Thymus (tissue), 11 donors: ENCODE measurements at regions not wholly inside any gene's neighbourhood (a gene's known extent, or its start where the extent isn't known, plus 50 kb on each side); places are given as distances from the start of the nearest gene placed in this dataset.

Experiments used
- DNase-seq, 9 donors: peaks; one replicate each; pipeline ENCODE4 v3.0.0-alpha.2; 2013; ENCODE audit warnings: low spot score in 9 of 9, low read depth in 6 of 9, missing footprints in 1 of 9
- H3K27ac ChIP-seq, 2 donors: one replicate each; pipeline ENCODE4 v1.5.1; 2013; ENCODE audit warnings: control low read depth in 1 of 2, low read depth in 1 of 2, low read length in 1 of 2, mild to moderate bottlenecking in 1 of 2, moderate library complexity in 1 of 2
- H3K27me3 ChIP-seq, 2 donors: one replicate each; pipeline ENCODE4 v1.5.1; 2013; ENCODE audit warnings: low read length in 1 of 2; ENCODE audit not compliant: control insufficient read depth in 2 of 2, insufficient read depth in 1 of 2
- H3K36me3 ChIP-seq, 2 donors: one replicate each; pipeline ENCODE4 v1.5.1; 2013; ENCODE audit warnings: low read length in 1 of 2, mild to moderate bottlenecking in 1 of 2, moderate library complexity in 1 of 2; ENCODE audit not compliant: control insufficient read depth in 2 of 2, insufficient read depth in 2 of 2
- H3K4me1 ChIP-seq, 2 donors: one replicate each; pipeline ENCODE4 v1.5.1; 2013; ENCODE audit warnings: low read length in 2 of 2; ENCODE audit not compliant: control insufficient read depth in 2 of 2, insufficient read depth in 2 of 2
- H3K4me3 ChIP-seq, 2 donors: one replicate each; pipeline ENCODE4 v1.5.1; 2013; ENCODE audit warnings: low read length in 2 of 2, control low read depth in 1 of 2, mild to moderate bottlenecking in 1 of 2
- H3K9me3 ChIP-seq, 2 donors: one replicate each; pipeline ENCODE4 v1.5.1; 2013; ENCODE audit warnings: low read length in 1 of 2, mild to moderate bottlenecking in 1 of 2; ENCODE audit not compliant: control insufficient read depth in 2 of 2, insufficient read depth in 1 of 2
- WGBS: extraction: QIAGEN DNeasy Blood & Tissue Kit; methylation state at CpG from one replicate; pipeline ENCODE4 v1.1.7; 2013; 5-methylcytosine and 5-hydroxymethylcytosine counted together
- donor health status: healthy.

DNA sequence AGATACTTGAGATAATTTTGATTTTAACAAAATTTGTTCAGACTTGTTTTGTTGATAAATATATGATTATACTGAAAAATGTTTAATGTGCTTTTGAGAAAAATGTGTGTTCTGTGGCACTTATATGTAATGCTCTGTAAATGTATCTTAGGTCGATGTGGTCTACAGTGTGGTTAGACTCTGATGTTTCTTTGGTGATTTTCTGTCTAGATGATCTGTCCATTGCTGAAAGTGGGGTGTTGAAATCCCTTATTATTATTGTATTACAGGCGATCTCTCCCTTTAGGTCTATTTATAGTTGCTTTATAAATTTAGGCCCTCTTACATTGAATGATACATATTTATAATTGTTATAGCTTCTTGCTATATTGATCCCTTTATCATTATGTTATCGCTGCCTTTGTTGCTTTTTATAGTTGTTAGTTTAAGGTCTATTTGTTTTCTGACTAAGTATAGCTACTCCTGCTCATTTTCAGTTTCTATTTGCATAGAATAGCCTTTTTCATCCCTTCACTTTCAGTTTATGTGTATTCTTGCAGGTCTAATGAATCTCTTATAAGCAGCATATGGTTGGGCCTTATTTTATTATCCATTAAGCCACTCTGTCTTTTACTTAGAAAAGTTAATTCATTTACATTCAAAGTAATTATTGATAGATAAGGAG lies 124.3 kb downstream of the MRPS30 start:
- H3K27ac ChIP-seq = no peak overlapping the region
- H3K4me3 ChIP-seq = no peak overlapping the region
- no peaks in the 10 kb centered on the region for H3K9me3 ChIP-seq
- no peak for DNase-seq
- H3K27me3 ChIP-seq = no peaks in the 10 kb centered on the region
- H3K4me1 ChIP-seq = no peaks in the 10 kb centered on the region
- H3K36me3 ChIP-seq = no peaks in the 10 kb centered on the region
- WGBS = 92% methylated on average over 3 of the region's 3 CpGs

DNA sequence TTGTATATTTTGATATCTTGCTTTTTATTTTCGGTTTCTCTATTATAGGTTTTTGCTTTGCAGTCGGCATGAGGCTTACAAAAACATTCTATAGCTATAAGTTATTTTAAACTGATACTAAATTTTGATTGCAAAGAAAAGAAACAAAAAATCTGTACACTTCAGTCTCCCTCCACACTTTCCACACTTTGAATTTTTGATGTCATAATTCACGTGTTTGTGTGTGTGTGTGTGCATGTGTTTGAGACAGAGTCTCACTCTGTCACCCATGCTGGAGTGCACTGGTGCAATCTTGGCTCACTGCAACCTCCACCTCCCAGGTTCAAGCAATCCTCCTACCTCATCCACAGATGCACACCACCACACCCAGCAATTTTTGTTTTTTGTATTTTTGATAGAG lies 124.9 kb downstream of the MRPS30 start:
- Histone ChIP-seq H3K27ac (no peak overlapping the region), H3K27me3 (no peaks in the 10 kb centered on the region), H3K9me3 (no peaks in the 10 kb centered on the region), H3K4me1 (no peaks in the 10 kb centered on the region), H3K36me3 (no peaks in the 10 kb centered on the region), H3K4me3 (no peak overlapping the region)
- 88% methylated on average over 3 of the region's 3 CpGs for WGBS
- DNase-seq = no peak

DNA sequence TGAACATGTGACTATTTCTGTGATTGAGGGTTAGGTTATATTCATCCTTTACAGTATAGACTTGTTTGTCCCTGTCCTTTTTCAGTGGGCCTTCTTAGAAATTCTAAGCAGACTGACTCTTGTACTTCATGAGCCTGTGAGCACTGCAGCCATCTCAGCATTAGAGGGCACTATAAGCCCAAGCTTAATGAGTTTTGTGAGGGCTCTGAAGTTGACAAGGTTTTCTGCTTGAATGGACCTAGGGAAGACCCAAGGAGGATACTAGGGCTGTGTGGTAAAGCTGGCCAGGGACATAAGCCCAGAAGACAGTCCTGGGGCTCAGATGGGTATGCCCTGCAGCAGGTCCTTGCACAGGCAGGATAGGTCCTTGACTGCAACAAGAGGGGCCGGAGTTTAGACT lies 126.5 kb downstream of the MRPS30 start:
- no peaks in the 10 kb centered on the region for H3K9me3 ChIP-seq
- H3K4me1 ChIP-seq = no peaks in the 10 kb centered on the region
- WGBS = 94% methylated on average over 1 of the region's 1 CpG
- DNase-seq = no peak
- no peaks in the 10 kb centered on the region for H3K27me3 ChIP-seq
- no peak overlapping the region for H3K4me3 ChIP-seq
- H3K27ac ChIP-seq = no peak overlapping the region
- no peaks in the 10 kb centered on the region for H3K36me3 ChIP-seq

DNA sequence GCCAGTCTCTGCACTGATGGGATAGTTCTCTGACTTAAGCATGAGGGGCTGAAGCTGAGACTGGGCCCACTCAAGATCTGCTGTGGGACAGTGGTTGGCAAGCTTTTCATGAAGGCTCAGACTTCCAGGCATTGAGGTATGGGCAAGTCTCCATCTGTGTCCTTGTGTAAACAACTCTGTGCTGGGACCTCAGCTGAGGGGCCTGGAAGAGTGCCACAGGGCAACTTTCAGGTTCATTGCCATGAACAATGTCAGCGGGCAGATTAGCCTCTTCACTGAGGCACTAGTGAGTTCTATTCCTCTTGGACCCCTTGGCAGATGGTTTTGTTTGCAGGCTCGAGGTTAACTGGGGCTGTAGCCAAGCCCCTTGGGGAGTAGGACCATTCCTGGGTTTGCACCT lies 127.1 kb downstream of the MRPS30 start:
- WGBS = 76% methylated on average over 2 of the region's 2 CpGs
- Histone ChIP-seq H3K27ac (no peak overlapping the region), H3K36me3 (no peaks in the 10 kb centered on the region), H3K27me3 (no peaks in the 10 kb centered on the region), H3K4me3 (no peak overlapping the region), H3K9me3 (no peaks in the 10 kb centered on the region), H3K4me1 (no peaks in the 10 kb centered on the region)
- no peak for DNase-seq

DNA sequence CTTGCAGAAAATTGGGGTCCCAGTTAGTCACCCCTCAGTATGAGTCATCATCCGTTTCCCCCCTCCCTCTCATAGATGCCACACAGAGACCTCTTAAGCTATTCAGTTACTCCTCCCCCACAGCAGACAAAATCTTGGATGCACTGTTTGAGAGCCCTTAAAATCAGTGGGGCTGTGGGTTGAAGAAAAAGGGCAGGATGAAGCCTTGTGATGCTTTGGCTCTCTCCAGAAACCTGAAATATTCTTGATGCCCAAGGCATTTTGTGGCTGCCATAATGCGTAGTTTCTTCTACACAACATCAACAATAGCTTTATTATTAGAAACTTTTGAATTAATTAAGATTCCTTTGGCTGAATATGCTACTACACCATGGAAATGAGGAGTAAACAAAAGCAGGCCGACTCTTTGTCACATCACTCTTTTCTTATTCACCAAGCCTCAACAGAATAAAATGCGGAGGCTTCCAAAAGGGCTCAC lies 133.8 kb downstream of the MRPS30 start:
- Histone ChIP-seq H3K4me3 (no peak overlapping the region), H3K9me3 (no peaks in the 10 kb centered on the region), H3K36me3 (no peaks in the 10 kb centered on the region), H3K27ac (no peak overlapping the region), H3K4me1 (no peaks in the 10 kb centered on the region), H3K27me3 (no peaks in the 10 kb centered on the region)
- 59% methylated on average over 4 of the region's 4 CpGs for WGBS
- no peak for DNase-seq

DNA sequence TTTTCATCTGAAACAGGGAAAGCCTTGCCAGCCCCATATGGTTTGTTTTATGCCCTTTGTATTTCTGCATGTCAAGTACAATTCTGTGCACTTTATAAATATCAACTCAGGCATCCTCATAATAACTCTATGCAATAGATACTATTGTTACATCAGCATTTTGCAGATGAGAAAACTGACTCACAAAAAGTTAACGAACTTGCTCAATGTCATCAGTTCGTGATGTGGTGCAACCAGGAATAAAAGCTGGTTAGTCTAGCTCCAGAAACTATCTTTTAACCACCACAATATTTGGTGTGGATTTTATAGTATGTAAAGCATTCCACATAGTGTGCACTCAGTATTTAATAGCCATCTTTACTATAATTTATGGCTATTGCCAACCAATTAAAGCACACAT lies 134.9 kb downstream of the MRPS30 start:
- H3K27me3 ChIP-seq = no peaks in the 10 kb centered on the region
- no peaks in the 10 kb centered on the region for H3K36me3 ChIP-seq
- H3K4me3 ChIP-seq = no peak overlapping the region
- H3K27ac ChIP-seq = no peak overlapping the region
- no peak for DNase-seq
- no peaks in the 10 kb centered on the region for H3K9me3 ChIP-seq
- no peaks in the 10 kb centered on the region for H3K4me1 ChIP-seq
- WGBS = 93% methylated on average over 2 of the region's 2 CpGs

DNA sequence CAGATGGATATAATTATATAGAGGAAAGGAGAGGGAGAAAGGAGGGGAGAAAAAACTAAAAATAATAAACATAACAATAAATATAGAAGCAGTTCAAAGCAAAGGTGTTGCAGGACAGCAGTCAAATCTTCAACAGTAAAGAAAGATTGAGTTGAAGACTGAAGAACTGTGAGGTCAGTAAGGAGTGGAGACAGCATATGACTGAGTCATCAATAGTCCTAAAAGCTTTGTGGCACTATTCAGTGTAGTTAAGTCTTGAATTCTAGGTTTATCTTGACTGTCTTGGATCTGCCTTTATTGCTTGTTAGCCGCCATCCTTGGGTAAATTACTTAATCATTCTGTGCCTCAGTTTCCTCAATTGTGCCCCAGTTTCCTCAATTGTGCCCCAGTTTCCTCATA lies 137.0 kb downstream of the MRPS30 start:
- DNase-seq = no peak
- 90% methylated on average over 1 of the region's 1 CpG for WGBS
- no peaks in the 10 kb centered on the region for H3K27me3 ChIP-seq
- H3K9me3 ChIP-seq = no peaks in the 10 kb centered on the region
- H3K4me3 ChIP-seq = no peak overlapping the region
- no peaks in the 10 kb centered on the region for H3K4me1 ChIP-seq
- no peaks in the 10 kb centered on the region for H3K36me3 ChIP-seq
- H3K27ac ChIP-seq = no peak overlapping the region

DNA sequence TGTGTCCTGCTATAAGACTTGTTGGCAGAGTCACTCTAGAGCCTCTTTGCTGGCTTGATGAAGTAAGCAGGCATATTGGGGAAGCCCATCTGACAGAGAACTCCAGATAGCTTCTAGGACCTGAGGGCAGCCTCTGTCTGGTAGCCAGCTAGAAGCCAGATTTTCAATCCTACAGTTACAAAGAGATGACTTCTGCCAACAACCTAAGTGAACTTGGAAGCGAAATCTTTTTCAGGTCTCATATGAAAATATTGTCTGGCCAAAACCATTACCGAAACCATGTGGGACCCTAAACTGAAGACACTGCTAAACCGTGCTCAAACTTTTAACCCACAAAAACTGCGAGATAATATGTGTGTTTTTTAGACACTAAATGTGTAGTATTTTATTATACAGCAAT lies 140.9 kb downstream of the MRPS30 start:
- Histone ChIP-seq H3K4me1 (no peaks in the 10 kb centered on the region), H3K4me3 (no peak overlapping the region), H3K9me3 (no peaks in the 10 kb centered on the region), H3K36me3 (no peaks in the 10 kb centered on the region), H3K27me3 (no peaks in the 10 kb centered on the region), H3K27ac (no peak overlapping the region)
- DNase-seq = no peak
- 96% methylated on average over 4 of the region's 4 CpGs for WGBS

DNA sequence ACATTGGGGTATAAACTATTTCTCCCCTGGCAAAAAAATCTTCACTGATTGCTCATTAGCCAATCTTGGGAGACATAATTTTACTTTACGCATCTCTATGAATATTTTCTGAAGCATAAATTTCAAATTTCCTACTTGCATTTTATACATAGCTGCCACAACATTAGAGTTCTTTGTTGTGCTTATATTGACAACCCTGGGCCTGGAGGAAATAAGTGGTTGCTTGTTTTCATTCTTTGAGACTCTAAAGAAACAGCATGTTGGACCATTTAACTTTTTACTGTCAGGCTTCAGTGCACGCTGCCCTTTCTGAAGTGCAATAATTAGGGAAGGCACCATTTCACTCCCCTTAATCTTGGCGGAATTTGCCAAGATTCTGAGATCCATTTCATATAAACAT lies 142.6 kb downstream of the MRPS30 start:
- Histone ChIP-seq H3K36me3 (no peaks in the 10 kb centered on the region), H3K4me1 (no peaks in the 10 kb centered on the region), H3K27ac (no peak overlapping the region), H3K4me3 (no peak overlapping the region), H3K27me3 (no peaks in the 10 kb centered on the region), H3K9me3 (no peaks in the 10 kb centered on the region)
- no peak for DNase-seq
- WGBS = 93% methylated on average over 3 of the region's 3 CpGs
